Loucy (cell line): ENCODE measurements at regions not wholly inside any gene's neighbourhood (a gene's known extent, or its start where the extent isn't known, plus 50 kb on each side); places are given as distances from the start of the nearest gene placed in this dataset.

Experiments
- H2AFZ ChIP-seq: fragments of 200-600 bp; sonication (generic); 2 replicates; pipeline ENCODE4 v1.6.0; 2016; ENCODE audit warnings: antibody characterized with exemption, mild to moderate bottlenecking, low read length, moderate library complexity
- H3F3A ChIP-seq: fragments of 200-600 bp; 2 replicates; pipeline ENCODE4 v1.6.0; 2016; ENCODE audit warnings: antibody characterized with exemption, low read depth, mild to moderate bottlenecking
- H3K27me3 ChIP-seq: fragments of 200-600 bp; sonication (generic); 2 replicates; pipeline ENCODE4 v1.6.1; 2014; ENCODE audit warnings: low read length, mild to moderate bottlenecking; ENCODE audit not compliant: insufficient read depth, poor library complexity, severe bottlenecking
- H3K36me3 ChIP-seq: fragments of 200-600 bp; sonication (generic); 2 replicates; pipeline ENCODE4 v1.6.1; 2016; ENCODE audit warnings: low read length; ENCODE audit not compliant: insufficient read depth
- H3K4me1 ChIP-seq: fragments of 200-600 bp; sonication (generic); 2 replicates; pipeline ENCODE4 v1.5.1; 2014; ENCODE audit warnings: low read length, mild to moderate bottlenecking; ENCODE audit not compliant: insufficient read depth, poor library complexity, severe bottlenecking
- H3K4me2 ChIP-seq: fragments of 200-600 bp; sonication (generic); 2 replicates; pipeline ENCODE4 v1.6.0; 2014; ENCODE audit warnings: antibody characterized with exemption, low read length, low read depth, mild to moderate bottlenecking; ENCODE audit not compliant: poor library complexity, severe bottlenecking
- H3K4me3 ChIP-seq: fragments of 200-600 bp; sonication (generic); 2 replicates; pipeline ENCODE4 v1.5.1; 2014; ENCODE audit warnings: low read length, mild to moderate bottlenecking, mixed read lengths; ENCODE audit not compliant: poor library complexity, severe bottlenecking
- H3K79me2 ChIP-seq: fragments of 200-600 bp; sonication (generic); 2 replicates; pipeline ENCODE4 v1.6.1; 2014; ENCODE audit warnings: low read length; ENCODE audit not compliant: insufficient read depth
- H3K9ac ChIP-seq: fragments of 200-600 bp; sonication (generic); 2 replicates; pipeline ENCODE4 v1.6.0; 2014; ENCODE audit warnings: mild to moderate bottlenecking, low read depth, low read length, moderate library complexity; ENCODE audit not compliant: poor library complexity, severe bottlenecking
- H3K9me2 ChIP-seq: fragments of 200-600 bp; sonication (generic); replicated peaks from 2 replicates; pipeline ENCODE4 v1.6.1; 2016; ENCODE audit warnings: low read depth, low read length, mixed read lengths
- H3K9me3 ChIP-seq: fragments of 200-600 bp; sonication (generic); 2 replicates; pipeline ENCODE4 v1.6.1; 2014; ENCODE audit warnings: mild to moderate bottlenecking, antibody characterized with exemption, low read length, low read depth; ENCODE audit not compliant: insufficient read depth
- H4K20me1 ChIP-seq: fragments of 200-600 bp; sonication (generic); 2 replicates; pipeline ENCODE4 v1.6.0; 2014; ENCODE audit warnings: antibody characterized with exemption, low read length, mild to moderate bottlenecking; ENCODE audit not compliant: insufficient read depth, poor library complexity, severe bottlenecking
- CTCF ChIP-seq: fragments of 200-600 bp; sonication (generic); conservative IDR thresholded peaks from 2 replicates; pipeline ENCODE4 v1.5.1; 2014; ENCODE audit warnings: mild to moderate bottlenecking, antibody characterized with exemption, low read length
- EZH2phosphoT487 ChIP-seq: fragments of 200-600 bp; IDR thresholded peaks from 2 replicates; pipeline ENCODE4 v1.6.1; 2018; ENCODE audit warnings: antibody characterized with exemption, mild to moderate bottlenecking, moderate library complexity, borderline replicate concordance

- H2AFZ ChIP-seq, result no peak overlapping the region
- H3K9me2 ChIP-seq, result no peaks in the 10 kb centered on the region
- H3K4me1 ChIP-seq, result no peaks in the 10 kb centered on the region
- H3K9ac ChIP-seq, result no peak overlapping the region
- TF ChIP-seq EZH2phosphoT487 (no peak), CTCF (no peak)
- H3K79me2 ChIP-seq, result no peaks in the 10 kb centered on the region
- no peaks in the 10 kb centered on the region for H3K9me3 ChIP-seq
- H4K20me1 ChIP-seq, result no peaks in the 10 kb centered on the region
- no peaks in the 10 kb centered on the region for H3F3A ChIP-seq
- no peak overlapping the region for H3K4me2 ChIP-seq
- H3K36me3 ChIP-seq, result no peaks in the 10 kb centered on the region
- no peaks in the 10 kb centered on the region for H3K27me3 ChIP-seq
- no peak overlapping the region for H3K4me3 ChIP-seq
Measured at GRCh38 chr7:80374321-80374720, 137.5 kb downstream of the GNAT3 start.

- H2AFZ ChIP-seq, result no peak overlapping the region
Measured at GRCh38 chr7:80373429-80374032, 138.3 kb downstream of the GNAT3 start.

GRCh38 chr7:80372415-80372814 is 139.4 kb downstream of the GNAT3 start:
- Histone ChIP-seq H3K4me3 (no peak overlapping the region), H3K9me2 (no peaks in the 10 kb centered on the region), H3K4me2 (no peak overlapping the region), H3K27me3 (no peaks in the 10 kb centered on the region), H3K79me2 (no peaks in the 10 kb centered on the region), H4K20me1 (no peaks in the 10 kb centered on the region), H2AFZ (0 out of 2 replicates have a peak overlapping the region, but pooled peaks have one; percentile 15), H3K36me3 (no peaks in the 10 kb centered on the region), H3K9me3 (no peaks in the 10 kb centered on the region), H3K9ac (no peak overlapping the region), H3F3A (no peaks in the 10 kb centered on the region), H3K4me1 (no peaks in the 10 kb centered on the region)
- TF ChIP-seq EZH2phosphoT487 (no peak), CTCF (no peak)

More at GRCh38 chr7:80373429-80374032, 138.3 kb downstream of the GNAT3 start:
- Histone ChIP-seq H3K9ac (no peak overlapping the region), H3K79me2 (no peaks in the 10 kb centered on the region), H3K36me3 (no peaks in the 10 kb centered on the region), H3K4me3 (no peak overlapping the region), H3K4me2 (no peak overlapping the region), H4K20me1 (no peaks in the 10 kb centered on the region), H3K4me1 (no peaks in the 10 kb centered on the region), H3F3A (no peaks in the 10 kb centered on the region), H3K9me2 (no peaks in the 10 kb centered on the region), H3K27me3 (no peaks in the 10 kb centered on the region), H3K9me3 (no peaks in the 10 kb centered on the region)
- TF ChIP-seq EZH2phosphoT487 (no peak), CTCF (no peak)
